Uterus (tissue), 2 donors: ENCODE measurements at regions not wholly inside any gene's neighbourhood (a gene's known extent, or its start where the extent isn't known, plus 50 kb on each side); places are given as distances from the start of the nearest gene placed in this dataset.

Source experiments
- POLR2A ChIP-seq, 2 donors: fragments of 450-650 bp; IDR thresholded peaks; one replicate each; pipeline ENCODE4 v1.6.1; 2016; ENCODE audit warnings: antibody characterized with exemption in 2 of 2, mild to moderate bottlenecking in 1 of 2, moderate library complexity in 1 of 2
- TF ChIP-seq, protein P1 (sequence below), 4 experiments: fragments of 200-600 bp in 2 of 4; fragments of 450-650 bp in 2 of 4; sonication (generic) in 2 of 4; IDR thresholded peaks; one replicate each; pipeline ENCODE4 v1.5.1; 2016 to 2019; ENCODE audit warnings: antibody characterized with exemption in 4 of 4, mild to moderate bottlenecking in 2 of 4, moderate library complexity in 1 of 4

DNA sequence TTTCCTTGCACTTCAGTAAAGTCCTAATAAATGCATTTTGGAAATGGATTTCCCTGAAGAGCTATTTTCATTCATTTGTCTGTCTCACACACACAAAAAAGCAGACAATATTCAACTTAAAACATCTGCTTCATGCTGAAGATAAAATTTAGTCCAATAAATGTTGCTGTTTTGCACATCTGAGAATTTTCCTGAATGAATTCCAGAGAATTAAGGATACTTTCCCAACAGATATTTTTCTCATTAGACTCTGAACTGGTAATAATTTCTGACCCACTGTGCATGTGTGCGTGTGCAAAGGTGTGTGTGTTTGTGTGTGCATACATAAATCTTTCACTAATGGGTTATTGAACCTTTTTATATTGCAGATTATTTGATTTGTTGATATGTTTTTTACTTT lies 390.2 kb upstream of the TMEFF2 start:
- TF ChIP-seq, protein P1, sequence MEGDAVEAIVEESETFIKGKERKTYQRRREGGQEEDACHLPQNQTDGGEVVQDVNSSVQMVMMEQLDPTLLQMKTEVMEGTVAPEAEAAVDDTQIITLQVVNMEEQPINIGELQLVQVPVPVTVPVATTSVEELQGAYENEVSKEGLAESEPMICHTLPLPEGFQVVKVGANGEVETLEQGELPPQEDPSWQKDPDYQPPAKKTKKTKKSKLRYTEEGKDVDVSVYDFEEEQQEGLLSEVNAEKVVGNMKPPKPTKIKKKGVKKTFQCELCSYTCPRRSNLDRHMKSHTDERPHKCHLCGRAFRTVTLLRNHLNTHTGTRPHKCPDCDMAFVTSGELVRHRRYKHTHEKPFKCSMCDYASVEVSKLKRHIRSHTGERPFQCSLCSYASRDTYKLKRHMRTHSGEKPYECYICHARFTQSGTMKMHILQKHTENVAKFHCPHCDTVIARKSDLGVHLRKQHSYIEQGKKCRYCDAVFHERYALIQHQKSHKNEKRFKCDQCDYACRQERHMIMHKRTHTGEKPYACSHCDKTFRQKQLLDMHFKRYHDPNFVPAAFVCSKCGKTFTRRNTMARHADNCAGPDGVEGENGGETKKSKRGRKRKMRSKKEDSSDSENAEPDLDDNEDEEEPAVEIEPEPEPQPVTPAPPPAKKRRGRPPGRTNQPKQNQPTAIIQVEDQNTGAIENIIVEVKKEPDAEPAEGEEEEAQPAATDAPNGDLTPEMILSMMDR (IDR thresholded peaks at IDR 0.05): no peak
- TF ChIP-seq POLR2A (IDR thresholded peaks at IDR 0.05): no peak
